T-helper 1 cell treated with Interleukin-12 subunit alpha and Interleukin-12 subunit beta and Interleukin-4 antibody, amounts not matched to agents 30 μg/mL and 1 μg/mL, for 36 hours (primary cell): ENCODE measurements at regions not wholly inside any gene's neighbourhood (a gene's known extent, or its start where the extent isn't known, plus 50 kb on each side); places are given as distances from the start of the nearest gene placed in this dataset.
"Not testable (repeated sequence)": the region's sequence is repeated elsewhere in the genome, so short reads cannot be mapped to it uniquely, and the experiment has no call there.

Source experiments
- H3K27ac Mint-ChIP-seq: one replicate; pipeline ENCODE4 v1.8.0; 2021; ENCODE audit warnings: mild to moderate bottlenecking, mixed read lengths
- H3K27me3 Mint-ChIP-seq: one replicate; pipeline ENCODE4 v1.8.0; 2021; ENCODE audit warnings: low read depth, mixed read lengths
- H3K36me3 Mint-ChIP-seq: one replicate; pipeline ENCODE4 v1.8.0; 2021; ENCODE audit warnings: low read depth, mixed read lengths
- H3K4me1 Mint-ChIP-seq: one replicate; pipeline ENCODE4 v1.8.0; 2021; ENCODE audit warnings: low read depth, mixed read lengths
- H3K4me3 Mint-ChIP-seq: one replicate; pipeline ENCODE4 v1.8.0; 2021; ENCODE audit warnings: mild to moderate bottlenecking, moderate library complexity, mixed read lengths
- H3K9me3 Mint-ChIP-seq: one replicate; pipeline ENCODE4 v1.8.0; 2021; ENCODE audit warnings: mixed read lengths

GRCh38 chr12:76939701-76940100 lies 60.9 kb upstream of the CSRP2 start:
- Mint-ChIP-seq H3K9me3 (no peaks in the 10 kb centered on the region), H3K4me3 (no peak overlapping the region), H3K27me3 (peaks cover 5% of the 10 kb centered on the region), H3K4me1 (peaks cover 1% of the 10 kb centered on the region), H3K27ac (no peak overlapping the region), H3K36me3 (no peaks in the 10 kb centered on the region)

GRCh38 chr12:76936275-76937193 lies 57.7 kb upstream of the CSRP2 start:
- H3K27me3 Mint-ChIP-seq, result peaks cover 5% of the 10 kb centered on the region
- no peaks in the 10 kb centered on the region for H3K36me3 Mint-ChIP-seq
- H3K4me3 Mint-ChIP-seq, result no peak overlapping the region

GRCh38 chr12:76933392-76933791 lies 54.6 kb upstream of the CSRP2 start:
- not testable (repeated sequence) for H3K27me3 Mint-ChIP-seq, H3K9me3 Mint-ChIP-seq, H3K4me3 Mint-ChIP-seq, H3K27ac Mint-ChIP-seq, H3K4me1 Mint-ChIP-seq, H3K36me3 Mint-ChIP-seq

More at GRCh38 chr12:76936275-76937193, 57.7 kb upstream of the CSRP2 start:
- peaks cover 1% of the 10 kb centered on the region for H3K4me1 Mint-ChIP-seq
- no peak overlapping the region for H3K27ac Mint-ChIP-seq
- H3K9me3 Mint-ChIP-seq, result no peaks in the 10 kb centered on the region

DNA sequence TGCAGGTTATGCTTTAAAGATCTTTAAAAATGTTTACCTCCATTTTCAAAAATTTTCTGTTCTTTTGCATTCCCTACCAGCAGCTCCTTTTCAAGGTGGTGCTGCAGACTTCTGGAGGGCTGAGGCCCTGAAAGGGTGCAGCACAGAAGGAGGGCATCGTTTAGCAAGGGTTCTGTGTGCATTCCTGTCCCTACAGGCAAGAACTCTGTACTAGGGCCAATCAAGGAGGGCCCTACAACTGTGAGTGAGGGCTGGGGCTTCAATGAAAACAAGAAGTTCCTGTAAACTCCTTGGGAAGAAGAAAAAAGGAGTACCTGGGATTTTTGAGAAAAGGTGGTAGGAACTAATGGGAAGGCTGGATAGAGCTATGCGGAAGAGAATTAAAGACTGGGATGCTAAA lies 50.7 kb upstream of the CSRP2 start:
- H3K4me3 Mint-ChIP-seq, result no peak overlapping the region

More for the DNA sequence above, 50.7 kb upstream of the CSRP2 start:
- Mint-ChIP-seq H3K36me3 (no peaks in the 10 kb centered on the region), H3K27ac (no peak overlapping the region), H3K9me3 (no peaks in the 10 kb centered on the region), H3K4me1 (no peaks in the 10 kb centered on the region), H3K27me3 (peaks cover 4% of the 10 kb centered on the region)
